ENCODE measurements at regions not wholly inside any gene's neighbourhood (a gene's known extent, or its start where the extent isn't known, plus 50 kb on each side); places are given as distances from the start of the nearest gene placed in this dataset.

- Histone ChIP-seq H3K9me3 (no peaks in the 10 kb centered on the region), H3K4me3 (ENCODE audit: low read depth, low read length) (no peak overlapping the region), H3K27me3 (replicated peaks; ENCODE audit: control insufficient read depth, insufficient read depth, low read length) (no peaks in the 10 kb centered on the region), H3K36me3 (ENCODE audit: control insufficient read depth, insufficient read depth, low read length) (no peaks in the 10 kb centered on the region), H3K4me1 (peaks cover 21% of the 10 kb centered on the region)
- DNase-seq, result no peak
- peaks cover 18% of the 10 kb centered on the region for H3K4me1 Mint-ChIP-seq (ENCODE audit: low read depth, unreplicated experiment)
- ChIA-PET POLR2A (no interaction called here), CTCF (interaction anchor here (1.6 kb wide), 1 partner anchor 17 kb away, joined by 9 read pairs; no protein-coding TSS in a partner anchor)
- no peak for TF ChIP-seq CTCF (IDR thresholded peaks at IDR 0.05; ENCODE audit: insufficient read depth in 1 of 2, low read depth in 1 of 2, low read length in 1 of 2, severe bottlenecking in 1 of 2, unreplicated experiment in 1 of 2)
- H3K9me3 Mint-ChIP-seq (ENCODE audit: unreplicated experiment), result no peaks in the 10 kb centered on the region
- no peak overlapping the region for H3K4me3 Mint-ChIP-seq (ENCODE audit: unreplicated experiment)
- H3K27ac Mint-ChIP-seq (ENCODE audit: unreplicated experiment), result peak overlapping the region; percentile 24
- BruUV-seq (replicated peaks), result no TSS peak
- no peaks in the 10 kb centered on the region for H3K36me3 Mint-ChIP-seq (ENCODE audit: insufficient read depth, unreplicated experiment)
- no peaks in the 10 kb centered on the region for H3K27me3 Mint-ChIP-seq (ENCODE audit: insufficient read depth, unreplicated experiment)
- intact Hi-C loops (cut with micrococcal nuclease; ENCODE audit: unreplicated experiment), result no loop called here
Measured at GRCh38 chr7:14999331-14999730, 96.8 kb upstream of the DGKB start.

- no peak for TF ChIP-seq CTCF (IDR thresholded peaks at IDR 0.05; ENCODE audit: insufficient read depth in 1 of 2, low read depth in 1 of 2, low read length in 1 of 2, severe bottlenecking in 1 of 2, unreplicated experiment in 1 of 2)
- Mint-ChIP-seq H3K36me3 (ENCODE audit: insufficient read depth, unreplicated experiment) (no peaks in the 10 kb centered on the region), H3K4me3 (ENCODE audit: unreplicated experiment) (no peak overlapping the region), H3K4me1 (ENCODE audit: low read depth, unreplicated experiment) (peaks cover 18% of the 10 kb centered on the region), H3K27ac (ENCODE audit: unreplicated experiment) (no peak overlapping the region), H3K9me3 (ENCODE audit: unreplicated experiment) (no peaks in the 10 kb centered on the region), H3K27me3 (ENCODE audit: insufficient read depth, unreplicated experiment) (no peaks in the 10 kb centered on the region)
- ChIA-PET CTCF (no interaction called here), POLR2A (no interaction called here)
- no TSS peak for BruUV-seq (replicated peaks)
- Histone ChIP-seq H3K36me3 (ENCODE audit: control insufficient read depth, insufficient read depth, low read length) (no peaks in the 10 kb centered on the region), H3K4me1 (peaks cover 16% of the 10 kb centered on the region), H3K27me3 (replicated peaks; ENCODE audit: control insufficient read depth, insufficient read depth, low read length) (no peaks in the 10 kb centered on the region), H3K4me3 (ENCODE audit: low read depth, low read length) (no peak overlapping the region), H3K9me3 (no peaks in the 10 kb centered on the region)
- intact Hi-C loops (cut with micrococcal nuclease; ENCODE audit: unreplicated experiment), result no loop called here
- DNase-seq, result no peak
Measured at GRCh38 chr7:14995774-14996173, 93.2 kb upstream of the DGKB start.

- POLR2A ChIA-PET, result no interaction called here
- H3K4me1 Mint-ChIP-seq (ENCODE audit: low read depth, unreplicated experiment), result no peaks in the 10 kb centered on the region
- H3K36me3 ChIP-seq (ENCODE audit: control insufficient read depth, insufficient read depth, low read length), result no peaks in the 10 kb centered on the region
- no peak overlapping the region for H3K27ac Mint-ChIP-seq (ENCODE audit: unreplicated experiment)
- intact Hi-C loops (cut with micrococcal nuclease; ENCODE audit: unreplicated experiment), result no loop called here
- no peaks in the 10 kb centered on the region for H3K36me3 Mint-ChIP-seq (ENCODE audit: insufficient read depth, unreplicated experiment)
- no peak overlapping the region for H3K4me3 Mint-ChIP-seq (ENCODE audit: unreplicated experiment)
- no peaks in the 10 kb centered on the region for H3K9me3 Mint-ChIP-seq (ENCODE audit: unreplicated experiment)
- no peaks in the 10 kb centered on the region for H3K4me1 ChIP-seq
- no peak for DNase-seq
- H3K4me3 ChIP-seq (ENCODE audit: low read depth, low read length), result no peak overlapping the region
- no peaks in the 10 kb centered on the region for H3K9me3 ChIP-seq
- TF ChIP-seq CTCF (IDR thresholded peaks at IDR 0.05; ENCODE audit: insufficient read depth in 1 of 2, low read depth in 1 of 2, low read length in 1 of 2, severe bottlenecking in 1 of 2, unreplicated experiment in 1 of 2), result no peak
- CTCF ChIA-PET, result no interaction called here
- H3K27me3 Mint-ChIP-seq (ENCODE audit: insufficient read depth, unreplicated experiment), result no peaks in the 10 kb centered on the region
- BruUV-seq (replicated peaks), result no TSS peak
- no peaks in the 10 kb centered on the region for H3K27me3 ChIP-seq (replicated peaks; ENCODE audit: control insufficient read depth, insufficient read depth, low read length)
Measured at GRCh38 chr7:14988941-14989340, 86.4 kb upstream of the DGKB start.

Data from Caco-2 (cell line).